ENCODE measurements at regions not wholly inside any gene's neighbourhood (a gene's known extent, or its start where the extent isn't known, plus 50 kb on each side); places are given as distances from the start of the nearest gene placed in this dataset.

DNA sequence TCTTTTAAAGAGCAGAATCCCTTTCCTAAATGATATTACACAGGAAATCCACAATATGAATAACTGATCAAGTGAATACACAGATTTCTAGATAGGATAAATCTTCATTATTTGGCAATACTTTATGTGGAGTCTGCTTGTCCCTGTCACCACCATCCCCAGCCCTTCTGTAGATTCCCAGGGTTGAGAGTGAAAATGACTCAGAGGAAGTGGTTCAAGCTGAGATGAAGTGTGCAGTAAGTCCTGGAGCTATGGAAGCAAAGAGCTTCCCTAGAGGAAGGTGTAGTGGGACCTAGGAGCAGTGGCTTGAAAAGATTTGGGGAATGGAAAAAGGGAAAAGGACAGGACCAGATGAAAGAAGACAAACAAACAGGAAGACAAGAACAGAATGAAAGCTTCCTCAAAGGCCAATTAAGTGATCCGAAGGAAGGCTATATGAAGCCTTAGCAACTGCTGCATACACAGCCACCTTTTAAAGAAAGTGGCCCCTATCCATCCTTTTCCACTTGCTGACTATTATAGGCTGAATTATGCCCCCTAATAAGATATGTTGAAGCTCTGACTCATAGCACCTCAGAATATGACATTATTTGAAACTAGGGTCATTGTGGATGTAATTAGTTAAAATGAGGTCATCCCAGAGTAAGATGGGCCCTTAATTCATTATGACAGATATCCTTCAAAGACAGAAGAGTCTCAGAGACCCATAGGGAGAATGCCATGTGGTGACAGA lies 96.5 kb upstream of the CAMK1G start:
- no peaks in the 10 kb centered on the region for H3K9me3 ChIP-seq

DNA sequence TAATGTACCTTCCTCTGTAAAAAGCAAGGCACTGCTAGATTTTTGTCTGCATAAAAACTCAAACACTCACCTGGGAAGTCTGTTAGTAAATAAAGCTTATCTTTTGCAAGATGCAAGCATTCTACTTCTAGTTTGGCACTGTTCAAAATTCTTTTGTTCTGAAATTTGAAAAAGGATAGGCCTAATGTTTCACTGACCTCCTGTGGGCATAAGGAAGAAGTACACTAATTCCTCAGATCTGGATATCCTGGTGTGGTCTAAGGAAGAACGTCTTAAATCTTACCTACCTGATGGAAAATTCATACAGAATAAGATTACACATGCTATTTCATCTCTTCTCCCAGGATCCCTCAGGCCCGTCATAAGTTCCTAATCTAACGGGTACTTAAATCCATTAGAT lies 93.5 kb upstream of the CAMK1G start:
- peak in 1 of 2 experiments; percentile 47 for DNase-seq (ENCODE audit: low spot score in 2 of 2)
- in situ Hi-C loops (cut with MboI; ENCODE audit: low sequenced_read_pairs) = no loop called here
- no peak overlapping the region for H3K4me3 ChIP-seq

More for the DNA sequence above, 96.5 kb upstream of the CAMK1G start:
- Histone ChIP-seq H3K4me1 (no peaks in the 10 kb centered on the region), H3K36me3 (replicated peaks) (no peaks in the 10 kb centered on the region), H3K4me3 (no peak overlapping the region), H3K27me3 (ENCODE audit: low read depth) (peaks cover 18% of the 10 kb centered on the region)
- in situ Hi-C loops (cut with MboI; ENCODE audit: low sequenced_read_pairs) = no loop called here
- no peak for DNase-seq (ENCODE audit: low spot score in 2 of 2)

GRCh38 chr1:209491031-209491430 lies 92.5 kb upstream of the CAMK1G start:
- no peaks in the 10 kb centered on the region for H3K36me3 ChIP-seq (replicated peaks)
- DNase-seq (ENCODE audit: low spot score in 2 of 2) = no peak
- H3K9me3 ChIP-seq = no peaks in the 10 kb centered on the region
- H3K4me1 ChIP-seq = no peaks in the 10 kb centered on the region
- H3K27me3 ChIP-seq (ENCODE audit: low read depth) = peaks cover 33% of the 10 kb centered on the region
- no peak overlapping the region for H3K4me3 ChIP-seq
- in situ Hi-C loops (cut with MboI; ENCODE audit: low sequenced_read_pairs) = no loop called here

More for the DNA sequence above, 93.5 kb upstream of the CAMK1G start:
- no peaks in the 10 kb centered on the region for H3K9me3 ChIP-seq
- H3K4me1 ChIP-seq = no peaks in the 10 kb centered on the region
- H3K27me3 ChIP-seq (ENCODE audit: low read depth) = peaks cover 33% of the 10 kb centered on the region
- H3K36me3 ChIP-seq (replicated peaks) = no peaks in the 10 kb centered on the region

GRCh38 chr1:209491496-209491895 lies 92.0 kb upstream of the CAMK1G start:
- no peak overlapping the region for H3K4me3 ChIP-seq
- H3K9me3 ChIP-seq = no peaks in the 10 kb centered on the region
- no peak for DNase-seq (ENCODE audit: low spot score in 2 of 2)
- in situ Hi-C loops (cut with MboI; ENCODE audit: low sequenced_read_pairs) = no loop called here
- peaks cover 31% of the 10 kb centered on the region for H3K27me3 ChIP-seq (ENCODE audit: low read depth)
- H3K4me1 ChIP-seq = no peaks in the 10 kb centered on the region
- no peaks in the 10 kb centered on the region for H3K36me3 ChIP-seq (replicated peaks)

GRCh38 chr1:209491897-209492296 lies 91.6 kb upstream of the CAMK1G start:
- Histone ChIP-seq H3K36me3 (replicated peaks) (no peaks in the 10 kb centered on the region), H3K4me3 (no peak overlapping the region), H3K9me3 (no peaks in the 10 kb centered on the region), H3K4me1 (no peaks in the 10 kb centered on the region), H3K27me3 (ENCODE audit: low read depth) (peaks cover 31% of the 10 kb centered on the region)
- in situ Hi-C loops (cut with MboI; ENCODE audit: low sequenced_read_pairs) = no loop called here
- DNase-seq (ENCODE audit: low spot score in 2 of 2) = no peak

GRCh38 chr1:209493559-209493958 lies 90.0 kb upstream of the CAMK1G start:
- in situ Hi-C loops (cut with MboI; ENCODE audit: low sequenced_read_pairs) = no loop called here

GRCh38 chr1:209497729-209498128 lies 85.8 kb upstream of the CAMK1G start:
- DNase-seq (ENCODE audit: low spot score in 2 of 2) = no peak
- Histone ChIP-seq H3K36me3 (replicated peaks) (no peaks in the 10 kb centered on the region), H3K4me1 (no peaks in the 10 kb centered on the region), H3K4me3 (no peak overlapping the region), H3K27me3 (ENCODE audit: low read depth) (peaks cover 9% of the 10 kb centered on the region), H3K9me3 (no peaks in the 10 kb centered on the region)
- in situ Hi-C loops (cut with MboI; ENCODE audit: low sequenced_read_pairs) = no loop called here

More at GRCh38 chr1:209493559-209493958, 90.0 kb upstream of the CAMK1G start:
- H3K36me3 ChIP-seq (replicated peaks) = no peaks in the 10 kb centered on the region
- no peaks in the 10 kb centered on the region for H3K4me1 ChIP-seq
- peaks cover 31% of the 10 kb centered on the region for H3K27me3 ChIP-seq (ENCODE audit: low read depth)
- H3K4me3 ChIP-seq = no peak overlapping the region
- DNase-seq (ENCODE audit: low spot score in 2 of 2) = no peak
- H3K9me3 ChIP-seq = no peaks in the 10 kb centered on the region

DNA sequence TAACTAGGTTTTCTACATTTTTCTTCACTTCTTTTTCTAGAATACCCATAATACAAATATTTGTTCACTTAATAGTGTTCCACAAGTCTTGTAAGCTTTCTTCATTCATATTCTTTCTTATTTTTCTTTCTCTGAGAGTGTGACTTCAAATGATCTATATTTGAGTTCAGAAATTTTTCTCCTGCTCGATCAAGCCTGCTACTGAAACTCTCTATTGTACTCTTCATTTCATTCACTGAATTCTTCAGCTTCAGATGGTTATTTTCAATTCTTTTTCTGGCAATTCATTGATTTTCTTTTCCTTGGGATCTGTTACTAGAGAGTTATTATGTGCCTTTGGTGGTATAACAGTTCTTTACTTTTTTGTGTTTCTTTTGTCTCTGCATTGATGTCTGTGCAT lies 82.5 kb upstream of the CAMK1G start:
- H3K4me3 ChIP-seq = no peak overlapping the region
- DNase-seq (ENCODE audit: low spot score in 2 of 2) = no peak
- no peaks in the 10 kb centered on the region for H3K27me3 ChIP-seq (ENCODE audit: low read depth)
- H3K36me3 ChIP-seq (replicated peaks) = no peaks in the 10 kb centered on the region
- in situ Hi-C loops (cut with MboI; ENCODE audit: low sequenced_read_pairs) = no loop called here
- no peaks in the 10 kb centered on the region for H3K4me1 ChIP-seq
- no peaks in the 10 kb centered on the region for H3K9me3 ChIP-seq

DNA sequence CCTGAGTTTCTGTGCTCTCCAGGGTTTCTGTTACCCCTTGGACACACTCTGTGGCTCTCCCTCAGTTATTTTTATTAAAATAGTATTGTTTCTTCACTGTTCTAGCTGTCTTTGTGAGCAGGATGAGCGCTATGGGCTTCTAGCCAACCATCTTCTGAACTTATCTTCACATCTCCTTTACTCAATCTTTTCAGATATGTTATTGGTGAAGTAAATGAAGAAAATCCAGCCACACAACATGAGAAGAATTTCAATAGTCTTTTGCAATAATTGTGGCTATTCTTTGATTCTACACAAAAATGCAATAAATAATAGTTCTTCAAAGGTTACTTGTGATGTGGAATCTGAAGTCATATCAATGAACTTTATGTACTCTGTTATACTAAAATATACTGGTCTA lies 80.3 kb upstream of the CAMK1G start:
- DNase-seq (ENCODE audit: low spot score in 2 of 2) = no peak
- in situ Hi-C loops (cut with MboI; ENCODE audit: low sequenced_read_pairs) = no loop called here

GRCh38 chr1:209504571-209504970 lies 78.9 kb upstream of the CAMK1G start:
- in situ Hi-C loops (cut with MboI; ENCODE audit: low sequenced_read_pairs) = no loop called here
- no peaks in the 10 kb centered on the region for H3K9me3 ChIP-seq
- no peaks in the 10 kb centered on the region for H3K36me3 ChIP-seq (replicated peaks)
- H3K4me3 ChIP-seq = no peak overlapping the region
- H3K4me1 ChIP-seq = no peaks in the 10 kb centered on the region
- no peaks in the 10 kb centered on the region for H3K27me3 ChIP-seq (ENCODE audit: low read depth)
- DNase-seq (ENCODE audit: low spot score in 2 of 2) = no peak

More for the DNA sequence above, 80.3 kb upstream of the CAMK1G start:
- Histone ChIP-seq H3K27me3 (ENCODE audit: low read depth) (no peaks in the 10 kb centered on the region), H3K9me3 (no peaks in the 10 kb centered on the region), H3K4me1 (no peaks in the 10 kb centered on the region), H3K4me3 (no peak overlapping the region), H3K36me3 (replicated peaks) (no peaks in the 10 kb centered on the region)

- in situ Hi-C loops (cut with MboI; ENCODE audit: low sequenced_read_pairs) = no loop called here
- H3K4me1 ChIP-seq = no peaks in the 10 kb centered on the region
- no peaks in the 10 kb centered on the region for H3K27me3 ChIP-seq (ENCODE audit: low read depth)
- no peak for DNase-seq (ENCODE audit: low spot score in 2 of 2)
- no peaks in the 10 kb centered on the region for H3K36me3 ChIP-seq (replicated peaks)
- H3K4me3 ChIP-seq = no peak overlapping the region
- no peaks in the 10 kb centered on the region for H3K9me3 ChIP-seq
Observed at GRCh38 chr1:209505044-209505443, 78.5 kb upstream of the CAMK1G start.

DNA sequence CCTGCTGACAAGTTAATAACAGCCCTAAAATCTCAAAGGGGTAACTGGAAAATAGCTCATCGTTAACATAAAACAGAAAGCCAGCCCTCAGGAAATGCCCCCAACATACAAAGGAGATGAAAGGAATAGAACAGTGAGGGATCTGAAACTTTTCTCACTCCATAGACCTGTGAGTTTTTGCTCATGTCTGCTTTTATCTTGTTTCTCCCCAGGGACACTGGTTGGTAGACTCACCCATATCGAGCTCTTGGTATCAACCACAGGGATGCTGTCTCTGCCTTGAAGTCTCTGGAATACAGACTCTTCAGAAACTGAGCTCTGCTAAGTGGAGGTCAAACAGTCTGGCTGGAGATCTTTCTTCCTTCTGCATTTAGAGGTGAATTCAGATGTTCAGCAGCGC lies 77.4 kb upstream of the CAMK1G start:
- H3K36me3 ChIP-seq (replicated peaks) = no peaks in the 10 kb centered on the region
- DNase-seq (ENCODE audit: low spot score in 2 of 2) = no peak
- H3K4me1 ChIP-seq = no peaks in the 10 kb centered on the region
- H3K9me3 ChIP-seq = no peaks in the 10 kb centered on the region
- H3K4me3 ChIP-seq = no peak overlapping the region
- H3K27me3 ChIP-seq (ENCODE audit: low read depth) = no peaks in the 10 kb centered on the region
- in situ Hi-C loops (cut with MboI; ENCODE audit: low sequenced_read_pairs) = no loop called here

GRCh38 chr1:209509039-209509438 lies 74.5 kb upstream of the CAMK1G start:
- Histone ChIP-seq H3K27me3 (ENCODE audit: low read depth) (no peaks in the 10 kb centered on the region), H3K36me3 (replicated peaks) (no peaks in the 10 kb centered on the region), H3K9me3 (no peaks in the 10 kb centered on the region), H3K4me3 (no peak overlapping the region), H3K4me1 (no peaks in the 10 kb centered on the region)
- DNase-seq (ENCODE audit: low spot score in 2 of 2) = no peak
- in situ Hi-C loops (cut with MboI; ENCODE audit: low sequenced_read_pairs) = no loop called here

DNA sequence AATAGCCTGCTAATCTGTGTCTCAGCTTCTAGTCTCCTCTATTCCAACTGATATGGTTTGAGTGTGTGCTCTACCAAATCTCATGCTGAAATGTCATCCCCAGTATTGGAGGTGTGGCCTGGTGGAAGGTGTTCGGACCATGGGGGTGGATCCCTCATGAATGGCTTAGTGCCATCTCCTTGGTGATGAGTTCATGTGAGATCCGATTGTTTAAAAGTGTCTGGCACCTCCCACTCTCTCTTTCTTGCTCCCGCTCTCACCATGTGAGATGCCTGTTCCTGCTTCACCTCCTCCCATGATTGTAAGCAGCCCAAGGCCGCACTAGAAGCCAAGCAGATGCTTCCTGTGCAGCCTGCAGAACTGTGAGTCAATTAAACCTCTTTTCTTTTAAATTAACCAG lies 73.5 kb upstream of the CAMK1G start:
- Histone ChIP-seq H3K36me3 (replicated peaks) (no peaks in the 10 kb centered on the region), H3K27me3 (ENCODE audit: low read depth) (no peaks in the 10 kb centered on the region), H3K4me1 (no peaks in the 10 kb centered on the region), H3K9me3 (no peaks in the 10 kb centered on the region), H3K4me3 (no peak overlapping the region)
- in situ Hi-C loops (cut with MboI; ENCODE audit: low sequenced_read_pairs) = no loop called here
- DNase-seq (ENCODE audit: low spot score in 2 of 2) = no peak

GRCh38 chr1:209511169-209511568 lies 72.3 kb upstream of the CAMK1G start:
- in situ Hi-C loops (cut with MboI; ENCODE audit: low sequenced_read_pairs) = no loop called here
- Histone ChIP-seq H3K36me3 (replicated peaks) (no peaks in the 10 kb centered on the region), H3K4me1 (no peaks in the 10 kb centered on the region), H3K9me3 (no peaks in the 10 kb centered on the region), H3K4me3 (no peak overlapping the region), H3K27me3 (ENCODE audit: low read depth) (no peaks in the 10 kb centered on the region)
- no peak for DNase-seq (ENCODE audit: low spot score in 2 of 2)
